Ramos (cell line): ENCODE measurements at regions not wholly inside any gene's neighbourhood (a gene's known extent, or its start where the extent isn't known, plus 50 kb on each side); places are given as distances from the start of the nearest gene placed in this dataset.

Source experiments
- in situ Hi-C: fragments of 300-500 bp; cut with MboI; formaldehyde crosslinking; loops from one replicate; pipeline ENCODE4 v1.14.3; 2022; ENCODE audit warnings: low sequenced_read_pairs; ENCODE audit not compliant: unreplicated experiment

- in situ Hi-C loops = no loop called here
These were observed 112.5 kb upstream of the AGAP1 start for GRCh38 chr2:235381261-235381912.

GRCh38 chr2:235382179-235382578 lies 111.7 kb upstream of the AGAP1 start:
- in situ Hi-C loops = no loop called here

- in situ Hi-C loops = no loop called here
These were observed 111.2 kb upstream of the AGAP1 start for GRCh38 chr2:235382601-235383000.

GRCh38 chr2:235383272-235383843 lies 110.5 kb upstream of the AGAP1 start:
- in situ Hi-C loops = no loop called here

GRCh38 chr2:235384624-235385023 lies 109.2 kb upstream of the AGAP1 start:
- in situ Hi-C loops = no loop called here

GRCh38 chr2:235389626-235390025 lies 104.2 kb upstream of the AGAP1 start:
- in situ Hi-C loops = no loop called here

- in situ Hi-C loops = no loop called here
These were observed 103.6 kb upstream of the AGAP1 start for GRCh38 chr2:235390108-235390815.

GRCh38 chr2:235390816-235391194 lies 103.0 kb upstream of the AGAP1 start:
- in situ Hi-C loops = no loop called here

GRCh38 chr2:235391921-235392615 lies 101.8 kb upstream of the AGAP1 start:
- in situ Hi-C loops = no loop called here

- in situ Hi-C loops = no loop called here
These were observed 99.5 kb upstream of the AGAP1 start for GRCh38 chr2:235394278-235394828.

GRCh38 chr2:235396071-235396846 lies 97.6 kb upstream of the AGAP1 start:
- in situ Hi-C loops = no loop called here

- in situ Hi-C loops = no loop called here
These were observed 95.5 kb upstream of the AGAP1 start for GRCh38 chr2:235398321-235398720.

GRCh38 chr2:235399895-235400294 lies 93.9 kb upstream of the AGAP1 start:
- in situ Hi-C loops = no loop called here

GRCh38 chr2:235402422-235402821 lies 91.4 kb upstream of the AGAP1 start:
- in situ Hi-C loops = no loop called here

GRCh38 chr2:235405612-235406361 lies 88.1 kb upstream of the AGAP1 start:
- in situ Hi-C loops = no loop called here

GRCh38 chr2:235406430-235406829 lies 87.4 kb upstream of the AGAP1 start:
- in situ Hi-C loops = no loop called here

GRCh38 chr2:235411905-235412485 lies 81.8 kb upstream of the AGAP1 start:
- in situ Hi-C loops = no loop called here

GRCh38 chr2:235413064-235413463 lies 80.8 kb upstream of the AGAP1 start:
- in situ Hi-C loops = no loop called here

GRCh38 chr2:235414422-235414821 lies 79.4 kb upstream of the AGAP1 start:
- in situ Hi-C loops = no loop called here
